Esophagus muscularis mucosa (tissue), 4 donors: ENCODE measurements at regions not wholly inside any gene's neighbourhood (a gene's known extent, or its start where the extent isn't known, plus 50 kb on each side); places are given as distances from the start of the nearest gene placed in this dataset.

Source experiments
- DNase-seq: peaks from one replicate; pipeline ENCODE4 v3.0.0-alpha.2; 2017; ENCODE audit errors: extremely low spot score
- H3K27ac ChIP-seq, 4 donors: fragments of 200-600 bp; sonication (generic); replicated peaks in 1 of 4; 1 replicate in 3 of 4; 2 replicates in 1 of 4; pipeline ENCODE4 v1.5.1; 2016 to 2019; ENCODE audit warnings: mild to moderate bottlenecking in 1 of 4
- H3K27me3 ChIP-seq, 4 donors: fragments of 200-600 bp; sonication (generic); one replicate each; pipeline versions ENCODE4 v1.5.1 to v1.6.0; 2016 to 2019
- H3K36me3 ChIP-seq, 4 donors: fragments of 200-600 bp; sonication (generic); one replicate each; pipeline ENCODE4 v1.5.1; 2016 to 2019
- H3K4me1 ChIP-seq, 4 donors: fragments of 200-600 bp; sonication (generic); one replicate each; pipeline ENCODE4 v1.5.1; 2016 to 2019
- H3K4me3 ChIP-seq, 4 donors: fragments of 200-600 bp; sonication (generic); 1 replicate in 2 of 4; 2 replicates in 2 of 4; pipeline ENCODE4 v1.5.1; 2016 to 2019; ENCODE audit warnings: mild to moderate bottlenecking in 4 of 4, moderate library complexity in 1 of 4
- H3K9me3 ChIP-seq, 4 donors: fragments of 200-600 bp; sonication (generic); 1 replicate in 3 of 4; 2 replicates in 1 of 4; pipeline ENCODE4 v1.5.1; 2016 to 2019
- CTCF ChIP-seq, 3 experiments: fragments of 200-600 bp in 2 of 3; fragments of 450-650 bp in 1 of 3; sonication (generic) in 2 of 3; IDR thresholded peaks; one replicate each; pipeline ENCODE4 v1.5.1; 2017 to 2019; ENCODE audit warnings: antibody characterized with exemption in 3 of 3, mild to moderate bottlenecking in 2 of 3, moderate library complexity in 1 of 3
- EP300 ChIP-seq: sonication (generic); formaldehyde crosslinking; IDR thresholded peaks from one replicate; pipeline ENCODE4 v1.6.1; 2017; ENCODE audit warnings: antibody characterized with exemption
- POLR2A ChIP-seq: fragments of 450-650 bp; IDR thresholded peaks from one replicate; pipeline ENCODE4 v1.6.1; 2017; ENCODE audit warnings: antibody characterized with exemption, moderate library complexity, mild to moderate bottlenecking, low read depth
- POLR2AphosphoS5 ChIP-seq, 2 donors: sonication (generic); formaldehyde crosslinking; IDR thresholded peaks; one replicate each; pipeline ENCODE4 v1.6.1; 2017; ENCODE audit warnings: antibody characterized with exemption in 2 of 2
- WGBS: methylation state at CpG from one replicate; pipeline ENCODE4 v1.1.5; 2018; 5-methylcytosine and 5-hydroxymethylcytosine counted together
- intact Hi-C: fragments of 100-400 bp; cut with DNase I; formaldehyde crosslinking; loops from one replicate; pipeline ENCODE4 v1.15.1; 2023

- Histone ChIP-seq H3K9me3 (peaks cover 0 to 44% (median 25%) of the 10 kb centered on the region in 4 donors), H3K36me3 (no peaks in the 10 kb centered on the region), H3K4me3 (no peak overlapping the region), H3K4me1 (no peaks in the 10 kb centered on the region), H3K27ac (no peak overlapping the region), H3K27me3 (peaks cover 0 to 4% (median 0%) of the 10 kb centered on the region in 4 donors)
- no peak for DNase-seq
- intact Hi-C loops: no loop called here
- 82% methylated on average over 2 of the region's 8 CpGs for WGBS
- TF ChIP-seq POLR2AphosphoS5 (IDR thresholded peaks at IDR 0.05): no peak
- no peak for TF ChIP-seq POLR2A
- TF ChIP-seq CTCF (IDR thresholded peaks at IDR 0.05): no peak
- no peak for TF ChIP-seq EP300
These were observed 219.4 kb downstream of the BRD1 start for GRCh38 chr22:49608228-49608627.

DNA sequence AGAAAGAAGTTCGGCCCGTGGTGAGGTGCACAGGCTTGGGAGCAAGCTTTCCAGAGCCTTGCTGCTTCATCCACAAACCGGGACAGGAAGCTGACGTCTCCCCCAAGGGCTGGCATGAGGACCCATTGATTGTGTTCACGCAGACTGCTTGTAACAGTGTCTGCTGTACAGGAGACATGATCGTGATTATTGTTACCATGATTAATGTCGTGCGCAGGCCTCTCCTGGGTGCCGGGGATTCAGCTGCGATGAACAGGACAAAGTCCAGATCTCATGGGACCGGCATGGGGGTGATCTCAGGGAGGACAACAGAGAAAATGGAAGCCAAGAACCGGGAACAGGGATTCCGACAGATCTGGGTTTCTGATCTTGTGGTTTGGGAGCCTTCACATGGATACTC, 219.9 kb downstream of the BRD1 start:
- intact Hi-C loops: no loop called here
- Histone ChIP-seq H3K27me3 (peaks cover 0 to under 1% (median 0%) of the 10 kb centered on the region in 4 donors), H3K9me3 (peaks cover 0 to 40% (median 21%) of the 10 kb centered on the region in 4 donors), H3K4me1 (no peaks in the 10 kb centered on the region), H3K4me3 (no peak overlapping the region), H3K27ac (no peak overlapping the region), H3K36me3 (no peaks in the 10 kb centered on the region)
- DNase-seq: no peak
- 88% methylated on average over 13 of the region's 13 CpGs for WGBS
- no peak for TF ChIP-seq CTCF (IDR thresholded peaks at IDR 0.05)
- no peak for TF ChIP-seq EP300
- TF ChIP-seq POLR2A: no peak
- no peak for TF ChIP-seq POLR2AphosphoS5 (IDR thresholded peaks at IDR 0.05)

DNA sequence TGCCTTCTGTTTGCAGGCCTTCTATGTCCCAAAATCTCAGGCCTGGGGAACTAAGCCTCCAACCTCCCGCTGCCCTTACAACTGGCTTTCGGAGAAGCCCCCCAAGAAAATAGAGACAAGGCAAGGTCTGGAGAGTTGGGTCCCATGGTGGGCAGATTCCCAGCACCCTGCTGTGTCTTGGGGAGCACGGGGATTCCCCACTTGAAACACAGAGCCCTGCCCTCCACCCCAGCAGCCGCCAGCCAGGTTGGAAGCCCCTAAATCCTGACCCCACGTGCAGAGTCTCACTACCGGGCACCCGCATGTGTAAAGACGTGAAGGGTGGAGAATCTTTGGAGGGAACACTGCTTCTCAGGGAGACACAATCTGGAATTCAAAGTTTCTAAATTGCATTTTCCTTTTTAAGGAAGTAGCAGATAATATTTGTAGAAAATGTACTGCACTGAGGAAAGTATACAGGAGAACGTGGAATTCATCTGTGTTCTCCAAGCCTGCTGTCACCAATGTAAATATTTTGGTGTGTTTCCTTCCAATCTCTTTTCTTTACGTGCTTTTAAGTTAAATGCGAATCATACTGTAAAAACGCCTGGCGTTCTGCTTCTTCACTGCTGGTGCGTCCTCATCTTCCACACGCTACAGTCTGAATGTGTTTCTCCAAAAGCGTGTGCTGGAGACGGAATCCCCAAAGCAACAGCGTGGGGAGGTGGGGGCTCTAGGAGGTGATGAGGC, 220.9 kb downstream of the BRD1 start:
- Histone ChIP-seq H3K36me3 (no peaks in the 10 kb centered on the region), H3K9me3 (peaks cover 0 to 31% (median 19%) of the 10 kb centered on the region in 4 donors), H3K27me3 (peaks cover 0 to 5% (median 0%) of the 10 kb centered on the region in 4 donors), H3K4me1 (no peaks in the 10 kb centered on the region), H3K27ac (no peak overlapping the region), H3K4me3 (no peak overlapping the region)
- no peak for DNase-seq
- TF ChIP-seq POLR2A: no peak
- WGBS: 87% methylated on average over 18 of the region's 18 CpGs
- intact Hi-C loops: no loop called here

DNA sequence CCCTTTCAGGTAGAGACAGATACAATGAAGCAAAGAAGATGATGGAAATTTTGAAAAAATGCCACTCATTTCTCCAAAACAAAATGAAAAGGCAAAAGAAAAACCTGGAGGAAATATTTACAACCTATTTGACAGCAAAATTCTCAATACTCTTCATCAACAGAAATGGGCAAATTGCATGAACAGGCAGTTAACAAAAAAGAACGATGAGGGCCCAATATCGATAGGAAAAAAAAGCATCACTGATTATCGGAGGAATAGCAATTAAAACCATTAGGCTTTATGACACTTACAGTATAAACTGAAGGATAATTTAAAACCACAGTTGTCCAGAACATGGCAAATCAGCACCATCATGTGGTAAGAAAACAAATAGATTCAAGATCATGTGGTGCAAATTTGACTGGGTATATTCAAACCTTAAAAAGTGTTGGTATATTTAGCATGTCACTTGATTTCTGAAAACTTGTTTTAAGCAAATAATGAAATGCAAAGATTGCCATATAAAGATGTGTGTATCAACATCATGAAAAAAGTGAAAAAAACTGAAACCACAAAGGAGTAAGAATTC, 222.9 kb downstream of the BRD1 start:
- peaks cover 0 to 29% (median 19%) of the 10 kb centered on the region in 4 donors for H3K9me3 ChIP-seq
- WGBS: 94% methylated on average over 3 of the region's 3 CpGs
- TF ChIP-seq EP300 (no peak), CTCF (IDR thresholded peaks at IDR 0.05) (no peak), POLR2A (no peak), POLR2AphosphoS5 (IDR thresholded peaks at IDR 0.05) (no peak)
- no peak for DNase-seq
- H3K4me1 ChIP-seq: no peaks in the 10 kb centered on the region
- H3K36me3 ChIP-seq: no peaks in the 10 kb centered on the region
- H3K4me3 ChIP-seq: no peak overlapping the region
- intact Hi-C loops: no loop called here
- H3K27me3 ChIP-seq: peaks cover 0 to 24% (median 0%) of the 10 kb centered on the region in 4 donors
- no peak overlapping the region for H3K27ac ChIP-seq

DNA sequence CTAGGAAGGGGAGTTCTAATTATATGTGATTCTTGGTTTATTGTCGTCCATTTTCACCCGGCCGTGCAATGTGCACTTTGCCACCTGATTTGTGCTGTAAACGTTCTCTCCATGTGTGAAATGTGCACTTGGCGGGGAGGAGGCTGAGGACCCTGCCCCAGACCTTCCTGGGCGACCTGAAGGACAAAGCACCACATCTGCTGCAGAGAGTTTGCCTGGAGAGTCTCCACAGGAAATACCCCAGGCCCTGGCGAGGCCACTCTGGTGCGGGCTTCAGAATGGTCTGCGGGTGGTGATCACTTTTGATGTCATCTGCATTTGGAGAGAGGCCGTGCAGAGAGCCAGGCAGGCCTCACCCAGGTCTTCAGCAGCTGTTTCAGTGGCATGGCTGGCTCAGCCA, 224.7 kb downstream of the BRD1 start:
- Histone ChIP-seq H3K27me3 (peaks cover 0 to 39% (median 0%) of the 10 kb centered on the region in 4 donors), H3K4me1 (no peaks in the 10 kb centered on the region), H3K36me3 (no peaks in the 10 kb centered on the region), H3K9me3 (peaks cover 0 to 29% (median 19%) of the 10 kb centered on the region in 4 donors), H3K4me3 (no peak overlapping the region), H3K27ac (no peak overlapping the region)
- WGBS: 78% methylated on average over 9 of the region's 10 CpGs
- TF ChIP-seq CTCF (IDR thresholded peaks at IDR 0.05) (no peak), EP300 (no peak), POLR2A (no peak), POLR2AphosphoS5 (IDR thresholded peaks at IDR 0.05) (no peak)
- intact Hi-C loops: no loop called here
- no peak for DNase-seq
